ELR (cell line): ENCODE measurements at regions not wholly inside any gene's neighbourhood (a gene's known extent, or its start where the extent isn't known, plus 50 kb on each side); places are given as distances from the start of the nearest gene placed in this dataset.
"Not testable (repeated sequence)": the region's sequence is repeated elsewhere in the genome, so short reads cannot be mapped to it uniquely, and the experiment has no call there.

Experiments
- DNase-seq: peaks from one replicate; pipeline ENCODE4 v3.0.0-alpha.2; 2015; ENCODE audit warnings: low read depth

- no peak for DNase-seq
Observed at GRCh38 chr11:115627666-115628460, 123.6 kb upstream of the CADM1 start.

GRCh38 chr11:115627071-115627470 is 122.9 kb upstream of the CADM1 start:
- no peak for DNase-seq

GRCh38 chr11:115626414-115626813 is 122.2 kb upstream of the CADM1 start:
- no peak for DNase-seq

GRCh38 chr11:115625502-115625901 is 121.3 kb upstream of the CADM1 start:
- no peak for DNase-seq

- no peak for DNase-seq
Observed at GRCh38 chr11:115624065-115624464, 119.8 kb upstream of the CADM1 start.

GRCh38 chr11:115623021-115623451 is 118.8 kb upstream of the CADM1 start:
- DNase-seq, result peak; percentile 55

GRCh38 chr11:115618428-115618827 is 114.2 kb upstream of the CADM1 start:
- DNase-seq, result no peak

- DNase-seq, result no peak
Observed at GRCh38 chr11:115617767-115618166, 113.6 kb upstream of the CADM1 start.

GRCh38 chr11:115616971-115617370 is 112.8 kb upstream of the CADM1 start:
- DNase-seq, result peak; percentile 32

- DNase-seq, result peak; percentile 30
Observed at GRCh38 chr11:115613986-115614632, 109.9 kb upstream of the CADM1 start.

GRCh38 chr11:115613004-115613403 is 108.8 kb upstream of the CADM1 start:
- no peak for DNase-seq

- DNase-seq, result no peak
Observed at GRCh38 chr11:115612046-115612730, 108.0 kb upstream of the CADM1 start.

GRCh38 chr11:115611343-115611742 is 107.1 kb upstream of the CADM1 start:
- DNase-seq, result no peak

GRCh38 chr11:115610908-115611307 is 106.7 kb upstream of the CADM1 start:
- no peak for DNase-seq

GRCh38 chr11:115610234-115610633 is 106.0 kb upstream of the CADM1 start:
- not testable (repeated sequence) for DNase-seq

- DNase-seq, result no peak
Observed at GRCh38 chr11:115608976-115609375, 104.8 kb upstream of the CADM1 start.

GRCh38 chr11:115607621-115608221 is 103.5 kb upstream of the CADM1 start:
- DNase-seq, result no peak

GRCh38 chr11:115606498-115607220 is 102.4 kb upstream of the CADM1 start:
- DNase-seq, result no peak

- no peak for DNase-seq
Observed at GRCh38 chr11:115605871-115606497, 101.8 kb upstream of the CADM1 start.

GRCh38 chr11:115605397-115605796 is 101.2 kb upstream of the CADM1 start:
- not testable (repeated sequence) for DNase-seq

- DNase-seq, result no peak
Observed at GRCh38 chr11:115599125-115599524, 94.9 kb upstream of the CADM1 start.
